Panc1 (cell line): ENCODE measurements at regions not wholly inside any gene's neighbourhood (a gene's known extent, or its start where the extent isn't known, plus 50 kb on each side); places are given as distances from the start of the nearest gene placed in this dataset.

Source experiments
- ATAC-seq: fragments of 200-7000 bp; cut with Tn5 transposase; 2 replicates; pipeline ENCODE4 v1.9.1; 2020; ENCODE audit warnings: mild to moderate bottlenecking, moderate library complexity
- BruUV-seq: library from RNA; stranded (reverse); fragments of 400-500 nt; replicated peaks from 2 replicates; lab custom pipeline; 2021; lab: Mats Ljungman, UMichigan
- CTCF ChIA-PET: fragments of 300-600 bp; sonication (Branson Sonifier 250); formaldehyde crosslinking; loops from one replicate; lab custom pipeline; 2022; ENCODE audit warnings: antibody characterized with exemption; lab: Charles Lee
- POLR2A ChIA-PET: fragments of 300-600 bp; sonication (Branson Sonifier 250); formaldehyde crosslinking; loops from one replicate; lab custom pipeline; 2022; ENCODE audit warnings: antibody characterized with exemption; lab: Charles Lee
- DNase-seq: peaks from one replicate; pipeline ENCODE4 v3.0.0-alpha.2; 2010; ENCODE audit warnings: low read depth, low spot score
- H3K27ac ChIP-seq: 2 replicates; pipeline ENCODE4 v1.5.1; 2011; ENCODE audit warnings: mild to moderate bottlenecking, low read length, inconsistent platforms
- H3K27me3 ChIP-seq: fragments of 200-500 bp; sonication (Bioruptor generic); 2 replicates; pipeline ENCODE4 v1.6.0; 2014; ENCODE audit warnings: low read length, inconsistent platforms; ENCODE audit not compliant: control insufficient read depth, insufficient read depth
- H3K36me3 ChIP-seq: fragments of 200-500 bp; sonication (Bioruptor generic); 2 replicates; pipeline ENCODE4 v1.5.1; 2014; ENCODE audit warnings: inconsistent platforms, mild to moderate bottlenecking, low read length, moderate library complexity; ENCODE audit not compliant: control insufficient read depth, insufficient read depth
- H3K4me1 ChIP-seq: 2 replicates; pipeline ENCODE4 v1.5.1; 2011; ENCODE audit warnings: inconsistent platforms, mild to moderate bottlenecking, low read length, moderate library complexity; ENCODE audit not compliant: control insufficient read depth, insufficient read depth
- H3K4me3 ChIP-seq, 2 experiments: 2 replicates each; pipeline ENCODE4 v1.5.1; 2011 to 2012; ENCODE audit warnings: low read depth in 2 of 2, low read length in 2 of 2, mild to moderate bottlenecking in 2 of 2, inconsistent platforms in 1 of 2, moderate library complexity in 1 of 2
- H3K9me3 ChIP-seq: fragments of 200-500 bp; sonication (Bioruptor generic); 2 replicates; pipeline ENCODE4 v1.5.1; 2014; ENCODE audit warnings: low read depth, mild to moderate bottlenecking, inconsistent platforms, low read length, moderate library complexity; ENCODE audit not compliant: control insufficient read depth, insufficient read depth
- CTCF ChIP-seq: fragments of 450-650 bp; IDR thresholded peaks from 2 replicates; pipeline ENCODE4 v1.5.1; 2017; ENCODE audit warnings: mild to moderate bottlenecking
- POLR2AphosphoS5 ChIP-seq: IDR thresholded peaks from 2 replicates; pipeline ENCODE4 v1.6.1; 2012; ENCODE audit warnings: mild to moderate bottlenecking, low read depth, low read length, moderate library complexity
- REST ChIP-seq, 2 experiments: IDR thresholded peaks; 2 replicates each; pipeline ENCODE4 v1.6.1; 2011 to 2012; ENCODE audit warnings: low read depth in 2 of 2, control low read depth in 1 of 2, low read length in 1 of 2, mild to moderate bottlenecking in 1 of 2, moderate library complexity in 1 of 2; ENCODE audit not compliant: insufficient read depth in 1 of 2
- SIN3A ChIP-seq: IDR thresholded peaks from 2 replicates; pipeline ENCODE4 v1.6.1; 2012; ENCODE audit warnings: low read depth, mild to moderate bottlenecking, low read length, moderate library complexity, borderline replicate concordance; ENCODE audit not compliant: insufficient read depth
- TCF7L2 ChIP-seq: IDR thresholded peaks from 2 replicates; pipeline ENCODE4 v1.6.1; 2011; ENCODE audit warnings: mild to moderate bottlenecking, low read depth, low read length, inconsistent platforms
- in situ Hi-C: cut with HindIII; loops from 2 replicates; pipeline ENCODE4 v1.10.0; 2016; ENCODE audit warnings: low sequenced_read_pairs, low pct_unique_long_range_greater_than_20kb
- intact Hi-C: fragments of 100-400 bp; cut with micrococcal nuclease; formaldehyde crosslinking; loops from one replicate; pipeline ENCODE4 v1.10.0; 2022; ENCODE audit not compliant: unreplicated experiment

GRCh38 chr16:87236516-87237115, 80.6 kb downstream of the C16orf95 start:
- CTCF ChIA-PET, result no interaction called here
- POLR2A ChIA-PET, result no interaction called here
- intact Hi-C loops, result no loop called here
- no TSS peak for BruUV-seq
- no peak for DNase-seq
- no peak overlapping the region for H3K4me3 ChIP-seq
- H3K4me1 ChIP-seq, result no peaks in the 10 kb centered on the region
- no peak for TF ChIP-seq REST (IDR thresholded peaks at IDR 0.05; ENCODE audit: insufficient read depth in 1 of 2, low read depth in 2 of 2, low read length in 1 of 2)
- TF ChIP-seq CTCF, result no peak
- TF ChIP-seq SIN3A, result no peak
- TF ChIP-seq POLR2AphosphoS5, result no peak
- TF ChIP-seq TCF7L2, result no peak
- no peaks in the 10 kb centered on the region for H3K36me3 ChIP-seq
- no peaks in the 10 kb centered on the region for H3K9me3 ChIP-seq
- ATAC-seq, result no peak
- in situ Hi-C loops, result no loop called here
- H3K27ac ChIP-seq, result no peak overlapping the region
- no peaks in the 10 kb centered on the region for H3K27me3 ChIP-seq

- CTCF ChIA-PET, result no interaction called here
- ATAC-seq (no peak), DNase-seq (no peak)
- no TSS peak for BruUV-seq
- POLR2A ChIA-PET, result no interaction called here
- no peak overlapping the region for H3K4me3 ChIP-seq
- no peaks in the 10 kb centered on the region for H3K9me3 ChIP-seq
- H3K36me3 ChIP-seq, result no peaks in the 10 kb centered on the region
- H3K4me1 ChIP-seq, result no peaks in the 10 kb centered on the region
- intact Hi-C loops, result no loop called here
- H3K27me3 ChIP-seq, result no peaks in the 10 kb centered on the region; the same call in 1 of the 2 replicates
- in situ Hi-C loops, result no loop called here
- H3K27ac ChIP-seq, result no peak overlapping the region
- TF ChIP-seq TCF7L2 (no peak), CTCF (no peak)
Measured at GRCh38 chr16:87238361-87238715, 78.9 kb downstream of the C16orf95 start.
